ENCODE measurements at regions not wholly inside any gene's neighbourhood (a gene's known extent, or its start where the extent isn't known, plus 50 kb on each side); places are given as distances from the start of the nearest gene placed in this dataset.

DNA sequence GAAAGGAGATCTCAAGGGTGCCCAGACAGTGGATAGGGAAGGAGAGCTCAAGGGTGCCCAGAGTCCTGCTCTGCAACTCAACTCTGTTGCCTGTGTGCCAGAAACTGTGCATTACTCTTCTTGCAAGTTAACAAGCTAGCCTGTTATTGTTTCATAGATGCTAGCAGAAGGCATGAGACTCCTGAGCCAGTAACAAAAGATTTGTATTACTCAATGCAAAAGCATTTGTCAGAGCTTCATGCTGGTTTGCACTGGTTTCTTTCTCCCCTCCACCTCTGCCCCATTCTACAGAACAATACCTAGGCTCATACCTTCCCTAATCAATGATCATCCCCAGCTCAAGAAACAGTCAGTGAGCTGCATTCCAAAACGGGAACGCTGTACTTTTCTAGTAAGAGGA lies 124.5 kb upstream of the NEIL3 start:
- intact Hi-C loops (cut with micrococcal nuclease; ENCODE audit: unreplicated experiment) = no loop called here
- H3K36me3 ChIP-seq (ENCODE audit: insufficient read depth, low read length) = no peaks in the 10 kb centered on the region
- H3K9me2 ChIP-seq (ENCODE audit: insufficient read depth, low read length) = no peaks in the 10 kb centered on the region
- DNase-seq (ENCODE audit: low spot score) = no peak
- no peaks in the 10 kb centered on the region for H3K79me2 ChIP-seq (ENCODE audit: insufficient read depth, low read depth, low read length)
- H3K9me3 ChIP-seq (ENCODE audit: low read length) = no peaks in the 10 kb centered on the region
- no peak overlapping the region for H2AFZ ChIP-seq (ENCODE audit: low read length)
- ChIA-PET POLR2A (no interaction called here), CTCF (ENCODE audit: unreplicated experiment) (no interaction called here)
- H3K4me1 ChIP-seq (ENCODE audit: insufficient read depth, low read length, poor library complexity, severe bottlenecking) = no peaks in the 10 kb centered on the region
- no peaks in the 10 kb centered on the region for H4K20me1 ChIP-seq (ENCODE audit: insufficient read depth, low read length)
- no peak overlapping the region for H3K4me2 ChIP-seq (ENCODE audit: low read length)
- no TSS peak for BruUV-seq (replicated peaks)
- no peak overlapping the region for H3K4me3 ChIP-seq (ENCODE audit: low read depth, low read length, poor library complexity, severe bottlenecking)
- TF ChIP-seq, protein P1, sequence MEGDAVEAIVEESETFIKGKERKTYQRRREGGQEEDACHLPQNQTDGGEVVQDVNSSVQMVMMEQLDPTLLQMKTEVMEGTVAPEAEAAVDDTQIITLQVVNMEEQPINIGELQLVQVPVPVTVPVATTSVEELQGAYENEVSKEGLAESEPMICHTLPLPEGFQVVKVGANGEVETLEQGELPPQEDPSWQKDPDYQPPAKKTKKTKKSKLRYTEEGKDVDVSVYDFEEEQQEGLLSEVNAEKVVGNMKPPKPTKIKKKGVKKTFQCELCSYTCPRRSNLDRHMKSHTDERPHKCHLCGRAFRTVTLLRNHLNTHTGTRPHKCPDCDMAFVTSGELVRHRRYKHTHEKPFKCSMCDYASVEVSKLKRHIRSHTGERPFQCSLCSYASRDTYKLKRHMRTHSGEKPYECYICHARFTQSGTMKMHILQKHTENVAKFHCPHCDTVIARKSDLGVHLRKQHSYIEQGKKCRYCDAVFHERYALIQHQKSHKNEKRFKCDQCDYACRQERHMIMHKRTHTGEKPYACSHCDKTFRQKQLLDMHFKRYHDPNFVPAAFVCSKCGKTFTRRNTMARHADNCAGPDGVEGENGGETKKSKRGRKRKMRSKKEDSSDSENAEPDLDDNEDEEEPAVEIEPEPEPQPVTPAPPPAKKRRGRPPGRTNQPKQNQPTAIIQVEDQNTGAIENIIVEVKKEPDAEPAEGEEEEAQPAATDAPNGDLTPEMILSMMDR (conservative IDR thresholded peaks at IDR 0.05; ENCODE audit: low read length) = no peak
- TF ChIP-seq EZH2phosphoT487 (IDR thresholded peaks at IDR 0.05; ENCODE audit: borderline replicate concordance, low read depth, low read length) = no peak
- no peak overlapping the region for H3K27ac ChIP-seq (ENCODE audit: low read depth, low read length, poor library complexity, severe bottlenecking)

DNA sequence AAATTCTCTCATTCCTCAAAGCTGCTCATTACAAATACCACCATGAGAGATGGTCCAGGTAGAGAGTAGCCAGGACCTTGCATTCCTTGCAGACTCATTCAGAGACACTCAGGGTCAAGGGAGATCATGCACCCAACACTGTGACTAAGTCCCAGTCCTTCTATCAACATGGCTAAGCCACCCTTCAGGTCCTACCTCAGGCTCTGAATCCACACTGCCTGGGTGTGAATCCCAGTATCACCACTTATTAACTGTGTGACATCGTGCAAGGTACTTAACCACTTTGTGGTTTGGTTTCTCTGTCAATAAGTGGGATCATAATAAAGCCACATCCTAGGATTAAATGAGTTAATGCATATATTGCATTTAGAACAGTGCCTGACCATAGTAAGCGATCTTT lies 124.1 kb upstream of the NEIL3 start:
- TF ChIP-seq EZH2phosphoT487 (IDR thresholded peaks at IDR 0.05; ENCODE audit: borderline replicate concordance, low read depth, low read length) = no peak
- TF ChIP-seq, protein P1 (conservative IDR thresholded peaks at IDR 0.05; ENCODE audit: low read length) = no peak
- POLR2A ChIA-PET = no interaction called here
- no peak overlapping the region for H2AFZ ChIP-seq (ENCODE audit: low read length)

DNA sequence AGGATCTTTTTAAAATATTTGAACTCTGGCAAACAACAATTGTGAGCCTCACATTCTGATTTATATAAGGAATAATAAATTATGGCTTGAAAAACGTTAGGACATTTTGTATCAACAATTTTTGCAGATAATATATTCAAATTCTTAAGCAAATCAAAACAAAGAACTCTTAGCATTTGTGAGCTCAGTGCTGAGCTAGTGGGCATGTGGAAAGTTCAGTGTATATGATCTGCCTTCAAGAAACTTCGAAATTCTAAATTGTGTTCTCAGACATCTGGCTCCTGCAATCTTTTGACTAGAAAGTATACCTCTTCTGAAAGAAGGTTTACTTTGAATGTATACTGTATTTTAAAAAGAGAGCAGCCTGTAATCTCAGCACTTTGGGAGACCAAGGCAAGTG lies 122.3 kb upstream of the NEIL3 start:
- CTCF ChIA-PET (ENCODE audit: unreplicated experiment) = no interaction called here
- Histone ChIP-seq H3K79me2 (ENCODE audit: insufficient read depth, low read depth, low read length) (no peaks in the 10 kb centered on the region), H3K36me3 (ENCODE audit: insufficient read depth, low read length) (no peaks in the 10 kb centered on the region), H2AFZ (ENCODE audit: low read length) (no peak overlapping the region), H4K20me1 (ENCODE audit: insufficient read depth, low read length) (no peaks in the 10 kb centered on the region), H3K27ac (ENCODE audit: low read depth, low read length, poor library complexity, severe bottlenecking) (no peak overlapping the region), H3K4me2 (ENCODE audit: low read length) (no peak overlapping the region), H3K9me2 (ENCODE audit: insufficient read depth, low read length) (no peaks in the 10 kb centered on the region), H3K9me3 (ENCODE audit: low read length) (no peaks in the 10 kb centered on the region), H3K4me3 (ENCODE audit: low read depth, low read length, poor library complexity, severe bottlenecking) (no peak overlapping the region), H3K4me1 (ENCODE audit: insufficient read depth, low read length, poor library complexity, severe bottlenecking) (no peaks in the 10 kb centered on the region)
- POLR2A ChIA-PET = no interaction called here
- intact Hi-C loops (cut with micrococcal nuclease; ENCODE audit: unreplicated experiment) = no loop called here
- no peak for DNase-seq (ENCODE audit: low spot score)
- TF ChIP-seq, protein P1 (conservative IDR thresholded peaks at IDR 0.05; ENCODE audit: low read length) = no peak
- no peak for TF ChIP-seq EZH2phosphoT487 (IDR thresholded peaks at IDR 0.05; ENCODE audit: borderline replicate concordance, low read depth, low read length)
- no TSS peak for BruUV-seq (replicated peaks)

More for the DNA sequence above, 124.1 kb upstream of the NEIL3 start:
- Histone ChIP-seq H3K4me2 (ENCODE audit: low read length) (no peak overlapping the region), H3K27ac (ENCODE audit: low read depth, low read length, poor library complexity, severe bottlenecking) (no peak overlapping the region), H3K9me3 (ENCODE audit: low read length) (no peaks in the 10 kb centered on the region), H3K4me1 (ENCODE audit: insufficient read depth, low read length, poor library complexity, severe bottlenecking) (no peaks in the 10 kb centered on the region), H3K36me3 (ENCODE audit: insufficient read depth, low read length) (no peaks in the 10 kb centered on the region), H3K9me2 (ENCODE audit: insufficient read depth, low read length) (no peaks in the 10 kb centered on the region), H3K79me2 (ENCODE audit: insufficient read depth, low read depth, low read length) (no peaks in the 10 kb centered on the region), H4K20me1 (ENCODE audit: insufficient read depth, low read length) (no peaks in the 10 kb centered on the region), H3K4me3 (ENCODE audit: low read depth, low read length, poor library complexity, severe bottlenecking) (no peak overlapping the region)
- no TSS peak for BruUV-seq (replicated peaks)
- DNase-seq (ENCODE audit: low spot score) = no peak
- CTCF ChIA-PET (ENCODE audit: unreplicated experiment) = no interaction called here
- intact Hi-C loops (cut with micrococcal nuclease; ENCODE audit: unreplicated experiment) = no loop called here
